ENCODE measurements at regions not wholly inside any gene's neighbourhood (a gene's known extent, or its start where the extent isn't known, plus 50 kb on each side); places are given as distances from the start of the nearest gene placed in this dataset.

- no peak overlapping the region for H2AFZ ChIP-seq (ENCODE audit: low read depth, low read length, poor library complexity, severe bottlenecking)
- H3K9me3 ChIP-seq (ENCODE audit: control insufficient read depth in 1 of 2, insufficient read depth in 1 of 2, low read depth in 1 of 2, low read length in 2 of 2) = peaks cover 9 to 45% of the 10 kb centered on the region in 2 experiments; a peak in 2 of 4 replicates
- H3K27me3 ChIP-seq (ENCODE audit: insufficient read depth, low read length) = no peaks in the 10 kb centered on the region
- H3K4me3 ChIP-seq (replicated peaks in 1 of 2; ENCODE audit: low read depth in 1 of 2, low read length in 2 of 2) = no peak overlapping the region
- no peaks in the 10 kb centered on the region for H3K36me3 ChIP-seq (ENCODE audit: control insufficient read depth in 1 of 2, insufficient read depth in 2 of 2, low read length in 2 of 2)
- no peak for DNase-seq (ENCODE audit: low read depth, low spot score)
- ChIA-PET CTCF (no interaction called here), RAD21 (ENCODE audit: low non-redundant PET in 1 of 2, low total read pairs in 2 of 2, uncharacterized antibody in 2 of 2, unreplicated experiment in 2 of 2) (no interaction called here), POLR2A (no interaction called here)
- no peak for TF ChIP-seq FOSL1 (IDR thresholded peaks at IDR 0.05; ENCODE audit: low read depth)
- TF ChIP-seq POLR2A (IDR thresholded peaks at IDR 0.05; ENCODE audit: borderline replicate concordance, extremely low read depth, insufficient read depth, insufficient read length) = no peak
- no peak for TF ChIP-seq EGR1 (IDR thresholded peaks at IDR 0.05; ENCODE audit: low read depth)
- TF ChIP-seq SRF (IDR thresholded peaks at IDR 0.05; ENCODE audit: low read depth) = no peak
- TF ChIP-seq REST (IDR thresholded peaks at IDR 0.05; ENCODE audit: low read depth) = no peak
- TF ChIP-seq CEBPB (IDR thresholded peaks at IDR 0.05; ENCODE audit: low read depth) = no peak
- H3K79me2 ChIP-seq (ENCODE audit: insufficient read depth, low read length) = no peaks in the 10 kb centered on the region
- no peak overlapping the region for H3K27ac ChIP-seq (ENCODE audit: low read depth, low read length)
- H3K4me1 ChIP-seq (ENCODE audit: control insufficient read depth in 1 of 2, insufficient read depth in 2 of 2, low read length in 2 of 2) = no peaks in the 10 kb centered on the region
- H3K9me2 ChIP-seq (ENCODE audit: insufficient read depth) = no peaks in the 10 kb centered on the region
- H3K9ac ChIP-seq (ENCODE audit: low read length) = no peak overlapping the region
- intact Hi-C loops (cut with micrococcal nuclease) = no loop called here
- H3K4me2 ChIP-seq (ENCODE audit: low read length) = no peak overlapping the region
- BruUV-seq (replicated peaks) = no TSS peak
- H4K20me1 ChIP-seq (ENCODE audit: insufficient read depth) = no peaks in the 10 kb centered on the region
- ATAC-seq = no peak
These were observed 169.7 kb upstream of the IRX2 start for GRCh38 chr5:2921176-2921575.

- RAD21 ChIA-PET (ENCODE audit: low non-redundant PET in 1 of 2, low total read pairs in 2 of 2, uncharacterized antibody in 2 of 2, unreplicated experiment in 2 of 2) = no interaction called here
- no TSS peak for BruUV-seq (replicated peaks)
- no peaks in the 10 kb centered on the region for H3K36me3 ChIP-seq (ENCODE audit: control insufficient read depth in 1 of 2, insufficient read depth in 2 of 2, low read length in 2 of 2)
- intact Hi-C loops (cut with micrococcal nuclease) = no loop called here
- no peak overlapping the region for H2AFZ ChIP-seq (ENCODE audit: low read depth, low read length, poor library complexity, severe bottlenecking)
- no peaks in the 10 kb centered on the region for H3K79me2 ChIP-seq (ENCODE audit: insufficient read depth, low read length)
- no peaks in the 10 kb centered on the region for H3K27me3 ChIP-seq (ENCODE audit: insufficient read depth, low read length)
- no peak for ATAC-seq
- CTCF ChIA-PET = no interaction called here
- no peaks in the 10 kb centered on the region for H3K4me1 ChIP-seq (ENCODE audit: control insufficient read depth in 1 of 2, insufficient read depth in 2 of 2, low read length in 2 of 2)
- no peak overlapping the region for H3K27ac ChIP-seq (ENCODE audit: low read depth, low read length)
- H4K20me1 ChIP-seq (ENCODE audit: insufficient read depth) = no peaks in the 10 kb centered on the region
- no peaks in the 10 kb centered on the region for H3K9me2 ChIP-seq (ENCODE audit: insufficient read depth)
- H3K4me2 ChIP-seq (ENCODE audit: low read length) = no peak overlapping the region
- no peak overlapping the region for H3K9ac ChIP-seq (ENCODE audit: low read length)
- no peak for DNase-seq (ENCODE audit: low read depth, low spot score)
- H3K9me3 ChIP-seq (ENCODE audit: control insufficient read depth in 1 of 2, insufficient read depth in 1 of 2, low read depth in 1 of 2, low read length in 2 of 2) = peaks cover 9 to 45% of the 10 kb centered on the region in 2 experiments; a peak in 2 of 4 replicates
- no peak overlapping the region for H3K4me3 ChIP-seq (replicated peaks in 1 of 2; ENCODE audit: low read depth in 1 of 2, low read length in 2 of 2)
- POLR2A ChIA-PET = no interaction called here
- TF ChIP-seq EZH2 (IDR thresholded peaks at IDR 0.05) (no peak), REST (IDR thresholded peaks at IDR 0.05; ENCODE audit: low read depth) (no peak), EGR1 (IDR thresholded peaks at IDR 0.05; ENCODE audit: low read depth) (no peak), ZBTB33 (IDR thresholded peaks at IDR 0.05; ENCODE audit: extremely low read depth, insufficient replicate concordance, low read length) (no peak), JUND (IDR thresholded peaks at IDR 0.05) (no peak), ZNF274 (IDR thresholded peaks at IDR 0.05; ENCODE audit: low read depth, low read length) (no peak), ZFX (IDR thresholded peaks at IDR 0.05) (no peak), ELF1 (IDR thresholded peaks at IDR 0.05; ENCODE audit: borderline replicate concordance, low read depth) (no peak), MAX (IDR thresholded peaks at IDR 0.05) (no peak)
These were observed 168.8 kb upstream of the IRX2 start for GRCh38 chr5:2920312-2920711.
